Right renal cortex interstitium (tissue), 3 donors: ENCODE measurements at regions not wholly inside any gene's neighbourhood (a gene's known extent, or its start where the extent isn't known, plus 50 kb on each side); places are given as distances from the start of the nearest gene placed in this dataset.
"Not testable (repeated sequence)": the region's sequence is repeated elsewhere in the genome, so short reads cannot be mapped to it uniquely, and the experiment has no call there.

Experiments
- DNase-seq, 3 donors: peaks; one replicate each; pipeline ENCODE4 v3.0.0-alpha.2; 2013; ENCODE audit warnings: low read depth in 3 of 3, low spot score in 2 of 3

GRCh38 chr10:130696870-130697269, 560.7 kb downstream of the GLRX3 start:
- no peak for DNase-seq

- no peak for DNase-seq
Measured at GRCh38 chr10:130707389-130707979, 571.3 kb downstream of the GLRX3 start.

- DNase-seq: no peak
Measured at GRCh38 chr10:130708465-130709070, 572.4 kb downstream of the GLRX3 start.

- DNase-seq: no peak
Measured at GRCh38 chr10:130709415-130709814, 573.2 kb downstream of the GLRX3 start.

GRCh38 chr10:130711072-130711471, 574.9 kb downstream of the GLRX3 start:
- no peak for DNase-seq

- no peak for DNase-seq
Measured at GRCh38 chr10:130713135-130713534, 576.9 kb downstream of the GLRX3 start.

GRCh38 chr10:130713731-130714130, 577.5 kb downstream of the GLRX3 start:
- DNase-seq: no peak

GRCh38 chr10:130714742-130715467, 578.7 kb downstream of the GLRX3 start:
- no peak for DNase-seq

- no peak for DNase-seq
Measured at GRCh38 chr10:130715686-130716670, 579.8 kb downstream of the GLRX3 start.

- no peak for DNase-seq
Measured at GRCh38 chr10:130717083-130717482, 580.9 kb downstream of the GLRX3 start.

- DNase-seq: not testable (repeated sequence)
Measured at GRCh38 chr10:130718744-130719447, 582.7 kb downstream of the GLRX3 start.

- DNase-seq: no peak
Measured at GRCh38 chr10:130719448-130719752, 583.2 kb downstream of the GLRX3 start.

- DNase-seq: no peak
Measured at GRCh38 chr10:130720235-130720634, 584.0 kb downstream of the GLRX3 start.

GRCh38 chr10:130721971-130722370, 585.8 kb downstream of the GLRX3 start:
- DNase-seq: no peak

GRCh38 chr10:130723704-130724103, 587.5 kb downstream of the GLRX3 start:
- DNase-seq: no peak

- DNase-seq: no peak
Measured at GRCh38 chr10:130725474-130725970, 586.0 kb downstream of the TCERG1L start.

- DNase-seq: no peak
Measured at GRCh38 chr10:130726996-130727725, 584.4 kb downstream of the TCERG1L start.

- DNase-seq: no peak
Measured at GRCh38 chr10:130727766-130728490, 583.6 kb downstream of the TCERG1L start.
